Vagina (tissue), 2 donors: ENCODE measurements at regions not wholly inside any gene's neighbourhood (a gene's known extent, or its start where the extent isn't known, plus 50 kb on each side); places are given as distances from the start of the nearest gene placed in this dataset.

ENCODE experiments used
- DNase-seq, 2 donors: peaks; one replicate each; pipeline ENCODE4 v3.0.0-alpha.2; 2017; ENCODE audit errors: extremely low spot score in 2 of 2
- H3K27ac ChIP-seq: fragments of 200-600 bp; sonication (generic); one replicate; pipeline ENCODE4 v1.5.1; 2019
- H3K27me3 ChIP-seq: fragments of 200-600 bp; sonication (generic); one replicate; pipeline ENCODE4 v1.5.1; 2019
- H3K36me3 ChIP-seq, 2 donors: fragments of 200-600 bp; sonication (generic); one replicate each; pipeline ENCODE4 v1.5.1; 2017 to 2019
- H3K4me1 ChIP-seq: fragments of 200-600 bp; sonication (generic); one replicate; pipeline ENCODE4 v1.5.1; 2019
- H3K4me3 ChIP-seq, 2 donors: fragments of 200-600 bp; sonication (generic); 1 replicate in 1 of 2; 2 replicates in 1 of 2; pipeline ENCODE4 v1.5.1; 2016 to 2019
- H3K9me3 ChIP-seq: fragments of 200-600 bp; sonication (generic); one replicate; pipeline ENCODE4 v1.5.1; 2019
- CTCF ChIP-seq, 3 experiments: fragments of 450-650 bp in 2 of 3; fragments of 200-600 bp in 1 of 3; sonication (generic) in 1 of 3; IDR thresholded peaks; one replicate each; pipeline ENCODE4 v1.5.1; 2017 to 2019; ENCODE audit warnings: antibody characterized with exemption in 3 of 3, mild to moderate bottlenecking in 2 of 3, moderate library complexity in 2 of 3
- POLR2A ChIP-seq, 2 donors: fragments of 450-650 bp; IDR thresholded peaks; one replicate each; pipeline ENCODE4 v1.6.1; 2017; ENCODE audit warnings: antibody characterized with exemption in 2 of 2, mild to moderate bottlenecking in 2 of 2, moderate library complexity in 2 of 2
- POLR2AphosphoS5 ChIP-seq, 2 donors: sonication (generic); formaldehyde crosslinking; IDR thresholded peaks; one replicate each; pipeline ENCODE4 v1.9.0; 2017; ENCODE audit warnings: antibody characterized with exemption in 2 of 2, mild to moderate bottlenecking in 2 of 2, low read depth in 1 of 2; ENCODE audit not compliant: insufficient read depth in 1 of 2
- intact Hi-C: fragments of 100-400 bp; cut with DNase I; formaldehyde crosslinking; loops from one replicate; pipeline ENCODE4 v1.15.1; 2023

GRCh38 chr11:109173504-109173903, 248.5 kb upstream of the C11orf87 start:
- no peaks in the 10 kb centered on the region for H3K27me3 ChIP-seq
- DNase-seq = no peak
- no peaks in the 10 kb centered on the region for H3K4me1 ChIP-seq
- no peak overlapping the region for H3K27ac ChIP-seq
- H3K9me3 ChIP-seq = no peaks in the 10 kb centered on the region
- H3K36me3 ChIP-seq = no peaks in the 10 kb centered on the region
- TF ChIP-seq POLR2AphosphoS5 (IDR thresholded peaks at IDR 0.05; ENCODE audit: insufficient read depth in 1 of 2, low read depth in 1 of 2) (no peak), POLR2A (IDR thresholded peaks at IDR 0.05) (no peak), CTCF (IDR thresholded peaks at IDR 0.05) (no peak)
- intact Hi-C loops = no loop called here
- H3K4me3 ChIP-seq = no peak overlapping the region

- Histone ChIP-seq H3K27ac (no peak overlapping the region), H3K27me3 (no peaks in the 10 kb centered on the region), H3K36me3 (no peaks in the 10 kb centered on the region), H3K9me3 (no peaks in the 10 kb centered on the region), H3K4me3 (no peak overlapping the region), H3K4me1 (no peaks in the 10 kb centered on the region)
- intact Hi-C loops = no loop called here
- DNase-seq = no peak
- no peak for TF ChIP-seq CTCF (IDR thresholded peaks at IDR 0.05)
These were observed 237.6 kb upstream of the C11orf87 start for GRCh38 chr11:109184376-109184775.

GRCh38 chr11:109192864-109193263, 229.1 kb upstream of the C11orf87 start:
- no peaks in the 10 kb centered on the region for H3K36me3 ChIP-seq
- H3K4me3 ChIP-seq = no peak overlapping the region
- H3K9me3 ChIP-seq = no peaks in the 10 kb centered on the region
- DNase-seq = no peak
- TF ChIP-seq POLR2AphosphoS5 (IDR thresholded peaks at IDR 0.05; ENCODE audit: insufficient read depth in 1 of 2, low read depth in 1 of 2) = no peak
- no peak for TF ChIP-seq CTCF (IDR thresholded peaks at IDR 0.05)
- TF ChIP-seq POLR2A (IDR thresholded peaks at IDR 0.05) = no peak
- no peak overlapping the region for H3K27ac ChIP-seq
- intact Hi-C loops = no loop called here
- H3K4me1 ChIP-seq = no peaks in the 10 kb centered on the region
- H3K27me3 ChIP-seq = no peaks in the 10 kb centered on the region

GRCh38 chr11:109193880-109194279, 228.1 kb upstream of the C11orf87 start:
- Histone ChIP-seq H3K27me3 (no peaks in the 10 kb centered on the region), H3K9me3 (no peaks in the 10 kb centered on the region), H3K4me1 (no peaks in the 10 kb centered on the region), H3K36me3 (no peaks in the 10 kb centered on the region), H3K27ac (no peak overlapping the region), H3K4me3 (no peak overlapping the region)
- intact Hi-C loops = no loop called here
- DNase-seq = no peak
- no peak for TF ChIP-seq POLR2AphosphoS5 (IDR thresholded peaks at IDR 0.05; ENCODE audit: insufficient read depth in 1 of 2, low read depth in 1 of 2)
- no peak for TF ChIP-seq CTCF (IDR thresholded peaks at IDR 0.05)
- TF ChIP-seq POLR2A (IDR thresholded peaks at IDR 0.05) = no peak

- H3K4me1 ChIP-seq = no peaks in the 10 kb centered on the region
- H3K4me3 ChIP-seq = no peak overlapping the region
- TF ChIP-seq CTCF (IDR thresholded peaks at IDR 0.05) = no peak
- TF ChIP-seq POLR2AphosphoS5 (IDR thresholded peaks at IDR 0.05; ENCODE audit: insufficient read depth in 1 of 2, low read depth in 1 of 2) = no peak
- TF ChIP-seq POLR2A (IDR thresholded peaks at IDR 0.05) = no peak
- no peaks in the 10 kb centered on the region for H3K9me3 ChIP-seq
- no peaks in the 10 kb centered on the region for H3K27me3 ChIP-seq
- DNase-seq = no peak
- H3K36me3 ChIP-seq = no peaks in the 10 kb centered on the region
- no peak overlapping the region for H3K27ac ChIP-seq
- intact Hi-C loops = no loop called here
These were observed 226.0 kb upstream of the C11orf87 start for GRCh38 chr11:109196016-109196415.
